H7 (cell line): ENCODE measurements at regions not wholly inside any gene's neighbourhood (a gene's known extent, or its start where the extent isn't known, plus 50 kb on each side); places are given as distances from the start of the nearest gene placed in this dataset.
"Not testable (repeated sequence)": the region's sequence is repeated elsewhere in the genome, so short reads cannot be mapped to it uniquely, and the experiment has no call there.

Experiments used
- DNase-seq: peaks from one replicate; pipeline ENCODE4 v3.0.0; 2012
- H3K27me3 ChIP-seq: 2 replicates; pipeline ENCODE4 v1.6.0; 2011; ENCODE audit warnings: mild to moderate bottlenecking, low read length; ENCODE audit not compliant: control insufficient read depth, insufficient read depth
- H3K36me3 ChIP-seq: replicated peaks from 2 replicates; pipeline ENCODE4 v1.5.1; 2011; ENCODE audit warnings: low read length; ENCODE audit not compliant: control insufficient read depth, insufficient read depth
- H3K4me3 ChIP-seq: 2 replicates; pipeline ENCODE4 v1.5.1; 2011; ENCODE audit warnings: low read depth, mild to moderate bottlenecking, control low read depth, low read length, moderate library complexity; ENCODE audit not compliant: insufficient read depth

DNA sequence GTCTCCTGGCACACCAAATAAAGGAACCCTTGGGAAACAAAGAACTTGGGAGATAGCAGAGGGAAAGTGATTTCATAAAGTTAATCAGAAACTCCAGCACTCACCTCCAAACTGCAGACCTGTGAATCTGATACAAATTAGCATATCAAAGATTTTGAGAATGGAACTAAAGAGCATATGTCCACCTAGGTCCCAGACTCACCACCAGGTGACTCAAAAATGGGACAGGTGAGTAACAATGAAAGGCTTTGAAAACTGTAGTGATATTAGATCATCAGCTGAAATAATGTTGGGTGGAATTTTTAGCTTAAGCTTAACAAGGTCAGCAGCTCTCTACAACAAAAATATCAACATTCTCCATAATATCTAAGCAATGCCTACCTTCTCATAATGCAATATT lies 214.8 kb downstream of the RERGL start:
- H3K4me3 ChIP-seq, result no peak overlapping the region
- no peak for DNase-seq
- no peaks in the 10 kb centered on the region for H3K27me3 ChIP-seq
- no peaks in the 10 kb centered on the region for H3K36me3 ChIP-seq

- Histone ChIP-seq H3K36me3 (no peaks in the 10 kb centered on the region), H3K4me3 (no peak overlapping the region), H3K27me3 (no peaks in the 10 kb centered on the region)
- DNase-seq, result no peak
Measured at GRCh38 chr12:17866802-17867201, 223.2 kb downstream of the RERGL start.

DNA sequence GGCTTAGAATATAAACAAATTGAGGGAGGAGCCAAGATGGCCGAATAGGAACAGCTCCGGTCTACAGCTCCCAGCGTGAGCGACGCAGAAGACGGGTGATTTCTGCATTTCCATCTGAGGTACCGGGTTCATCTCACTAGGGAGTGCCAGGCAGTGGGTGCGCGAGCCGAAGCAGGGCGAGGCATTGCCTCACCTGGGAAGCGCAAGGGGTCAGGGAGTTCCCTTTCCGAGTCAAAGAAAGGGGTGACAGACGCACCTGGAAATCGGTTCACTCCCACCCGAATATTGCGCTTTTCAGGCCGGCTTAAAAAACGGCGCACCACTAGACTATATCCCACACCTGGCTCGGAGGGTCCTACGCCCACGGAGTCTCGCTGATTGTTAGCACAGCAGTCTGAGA lies 234.4 kb downstream of the RERGL start:
- DNase-seq, H3K36me3 ChIP-seq, H3K4me3 ChIP-seq, H3K27me3 ChIP-seq: not testable (repeated sequence)

DNA sequence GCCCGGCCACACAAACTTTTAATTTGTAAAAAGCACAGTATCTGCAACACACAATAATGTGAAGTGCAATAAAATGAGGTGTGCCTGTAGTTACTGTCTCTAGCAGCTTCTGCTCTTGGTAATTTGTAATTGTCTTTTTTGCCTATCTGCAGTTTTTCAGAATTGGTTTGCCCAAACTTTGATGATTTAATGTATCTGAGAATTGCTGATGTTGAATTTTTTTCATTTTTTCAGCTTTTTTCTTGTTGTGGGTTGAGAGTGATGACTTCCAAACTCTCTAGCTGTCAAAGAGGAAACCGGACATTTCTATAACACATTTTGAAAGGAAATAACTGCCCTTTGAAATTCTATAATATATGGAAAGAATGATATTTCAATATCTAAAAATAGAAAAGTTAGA lies 236.9 kb downstream of the RERGL start:
- no peak for DNase-seq
- no peak overlapping the region for H3K4me3 ChIP-seq
- no peaks in the 10 kb centered on the region for H3K27me3 ChIP-seq
- no peaks in the 10 kb centered on the region for H3K36me3 ChIP-seq

DNA sequence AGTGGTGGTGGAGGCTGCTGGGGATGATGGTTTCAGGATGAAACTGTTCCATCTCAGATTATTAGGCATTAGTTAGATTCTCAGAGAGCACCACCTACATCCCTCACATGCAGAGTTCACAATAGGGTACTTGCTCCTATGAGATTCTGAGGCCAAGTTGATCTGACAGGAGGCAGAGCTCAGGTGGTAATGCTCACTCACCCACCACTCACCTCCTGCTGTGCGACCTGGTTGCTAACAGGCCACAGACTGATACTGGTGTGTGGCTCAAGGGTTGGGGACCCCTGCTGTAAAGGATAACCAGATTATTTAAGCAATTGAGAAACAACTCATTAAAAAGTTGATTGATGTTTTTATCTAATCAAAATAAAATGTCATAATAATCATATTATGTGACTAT lies 248.5 kb downstream of the RERGL start:
- H3K4me3 ChIP-seq, result no peak overlapping the region
- no peaks in the 10 kb centered on the region for H3K36me3 ChIP-seq
- DNase-seq, result no peak
- no peaks in the 10 kb centered on the region for H3K27me3 ChIP-seq

- H3K27me3 ChIP-seq, result no peaks in the 10 kb centered on the region
- no peak for DNase-seq
- H3K4me3 ChIP-seq, result no peak overlapping the region
- no peaks in the 10 kb centered on the region for H3K36me3 ChIP-seq
Measured at GRCh38 chr12:17829813-17830212, 260.2 kb downstream of the RERGL start.

DNA sequence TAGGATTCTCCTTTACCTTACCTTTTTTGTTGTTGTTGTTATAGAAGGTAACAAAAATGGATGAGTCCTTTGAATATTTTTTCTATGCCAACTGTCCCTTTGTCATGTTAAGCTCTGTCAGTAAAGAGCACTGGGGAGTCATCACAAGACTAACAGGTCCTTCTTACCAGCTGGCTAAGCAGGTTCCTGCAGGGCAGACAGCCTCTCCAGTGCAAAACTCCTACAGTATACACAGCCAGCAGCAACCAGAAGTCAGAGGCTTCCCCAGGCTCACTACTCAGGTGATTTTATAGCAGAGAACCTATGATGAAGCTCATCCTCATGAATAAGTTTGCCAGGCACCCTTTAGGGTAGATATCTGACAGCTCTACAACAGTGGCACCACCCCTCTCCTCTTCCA lies 271.1 kb downstream of the RERGL start:
- DNase-seq, result no peak
- H3K27me3 ChIP-seq, result no peaks in the 10 kb centered on the region
- no peaks in the 10 kb centered on the region for H3K36me3 ChIP-seq
- no peak overlapping the region for H3K4me3 ChIP-seq

DNA sequence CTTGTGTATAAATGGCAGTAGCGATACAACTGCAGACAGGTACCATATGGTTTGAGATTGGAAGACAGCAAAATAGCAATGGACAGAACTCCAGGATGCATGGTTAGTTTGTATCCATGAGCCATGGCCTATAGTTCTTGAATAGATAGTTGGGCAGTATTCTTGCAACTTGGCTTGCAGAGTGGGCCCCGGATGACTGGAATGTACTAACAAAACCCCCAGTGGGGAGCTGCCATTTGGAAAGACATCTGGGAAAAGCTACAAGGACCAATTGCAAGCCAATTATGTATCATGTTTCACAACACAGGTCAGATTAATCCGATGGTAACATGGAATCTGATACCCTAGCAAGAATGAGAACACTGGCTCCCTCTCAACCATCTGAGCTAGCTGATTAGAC lies 279.6 kb downstream of the RERGL start:
- Histone ChIP-seq H3K27me3 (no peaks in the 10 kb centered on the region), H3K36me3 (no peaks in the 10 kb centered on the region), H3K4me3 (no peak overlapping the region)
- no peak for DNase-seq

DNA sequence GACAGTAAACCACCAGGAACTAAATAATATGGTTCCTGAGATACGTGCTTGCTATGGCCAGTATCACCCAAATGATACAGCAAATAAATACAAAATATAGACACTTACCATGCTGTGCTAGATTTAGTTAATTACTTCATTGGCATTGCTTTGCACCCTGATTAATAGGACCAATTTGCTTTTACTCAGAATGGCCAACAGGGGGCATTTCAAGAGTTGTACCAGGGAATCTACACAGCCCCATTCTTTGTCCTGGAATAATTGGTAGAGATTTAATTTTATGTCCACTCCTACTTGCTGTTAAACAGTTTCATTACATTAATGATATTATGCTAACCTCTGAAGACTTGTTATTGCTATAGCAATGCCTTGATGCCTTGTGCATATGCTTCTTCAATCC lies 280.8 kb downstream of the RERGL start:
- no peak overlapping the region for H3K4me3 ChIP-seq
- H3K27me3 ChIP-seq, result no peaks in the 10 kb centered on the region
- no peak for DNase-seq
- no peaks in the 10 kb centered on the region for H3K36me3 ChIP-seq

DNA sequence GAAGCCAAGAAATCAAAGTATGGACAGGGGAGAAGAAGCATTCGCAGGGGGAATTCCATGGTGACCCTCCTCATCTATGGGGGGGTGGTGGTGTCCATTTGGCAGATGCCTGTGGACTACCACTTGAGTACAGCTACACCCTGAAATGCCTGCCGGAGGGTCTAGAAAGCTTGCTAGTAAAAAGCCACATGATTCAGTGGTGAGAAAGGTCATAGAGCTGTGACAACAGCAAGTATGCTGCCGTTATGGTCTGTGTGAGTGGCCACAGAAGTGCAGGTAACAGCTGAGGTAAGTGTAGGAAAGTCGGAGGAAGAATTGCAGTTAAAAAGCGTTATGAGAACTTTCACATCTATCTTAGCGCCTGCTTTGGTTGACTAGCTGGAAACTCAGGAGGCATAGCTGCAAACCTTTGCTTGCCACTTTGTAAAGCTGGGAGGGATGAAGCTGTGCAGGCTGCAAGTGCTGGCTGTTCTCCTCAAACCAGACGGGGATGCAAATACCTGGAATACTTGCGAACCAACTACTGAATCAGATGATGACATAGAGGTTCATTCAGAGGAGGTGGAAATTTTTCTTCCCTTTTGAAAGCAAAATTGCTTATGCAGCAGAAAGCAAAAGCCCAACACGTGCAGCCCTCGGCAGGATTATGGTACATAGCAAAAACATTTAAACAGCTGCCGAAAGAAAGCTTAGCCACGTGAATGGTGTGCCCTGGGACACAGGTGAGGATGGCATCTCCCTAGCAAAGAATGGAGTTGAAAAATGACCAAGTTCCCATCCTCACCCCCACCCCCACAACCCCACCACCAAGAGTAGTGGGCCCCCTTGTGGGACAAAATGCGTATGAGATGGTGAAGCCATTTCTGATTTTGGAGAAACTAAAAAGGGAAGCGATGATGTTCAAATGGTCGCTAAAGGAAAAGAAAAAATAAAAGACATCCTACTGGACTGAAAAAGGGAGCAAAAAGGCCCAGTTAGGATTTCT lies 287.0 kb downstream of the RERGL start:
- Histone ChIP-seq H3K4me3 (no peak overlapping the region), H3K27me3 (no peaks in the 10 kb centered on the region), H3K36me3 (no peaks in the 10 kb centered on the region)
- peak; percentile 8 for DNase-seq

DNA sequence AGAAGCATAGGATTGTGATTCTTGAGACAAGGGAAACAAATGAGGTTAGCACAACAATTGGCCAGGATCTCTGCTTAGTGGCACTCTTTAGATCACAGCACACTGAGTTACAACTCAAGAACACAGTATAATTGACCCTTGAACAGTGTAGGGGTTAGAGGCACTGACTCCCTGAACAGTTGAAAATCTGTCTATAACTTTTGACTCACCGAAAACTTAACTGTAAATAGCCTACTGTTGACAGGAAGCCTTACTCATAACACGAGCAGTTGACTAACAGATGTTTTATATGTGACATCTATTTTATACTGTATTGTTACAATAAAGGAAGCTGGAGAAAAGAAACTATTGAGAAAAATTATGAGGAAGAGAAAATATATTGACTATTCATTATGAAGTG lies 296.1 kb downstream of the RERGL start:
- Histone ChIP-seq H3K4me3 (no peak overlapping the region), H3K27me3 (no peaks in the 10 kb centered on the region), H3K36me3 (no peaks in the 10 kb centered on the region)
- DNase-seq, result no peak

DNA sequence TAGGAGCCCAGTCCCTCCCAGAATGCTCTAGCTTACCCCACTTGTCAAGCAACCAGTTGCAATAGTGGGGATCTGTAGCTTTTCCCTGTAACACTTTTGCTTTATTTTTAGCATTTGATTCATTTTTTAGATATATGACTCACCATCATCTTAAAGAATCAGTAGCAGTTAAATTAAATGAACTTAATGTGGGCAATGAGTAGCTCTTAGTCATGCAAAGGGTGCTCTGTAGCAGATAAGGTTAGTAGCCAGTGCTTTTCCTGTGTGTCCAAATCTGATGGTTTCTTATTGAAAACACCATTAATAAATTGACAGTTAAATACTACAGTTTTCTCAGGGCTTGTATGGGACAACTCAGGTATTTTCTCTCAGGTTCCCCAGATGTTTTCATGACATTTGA lies 311.8 kb downstream of the RERGL start:
- H3K36me3 ChIP-seq, result no peaks in the 10 kb centered on the region
- no peak for DNase-seq
- H3K27me3 ChIP-seq, result no peaks in the 10 kb centered on the region
- H3K4me3 ChIP-seq, result no peak overlapping the region

GRCh38 chr12:17763366-17763765 lies 326.6 kb downstream of the RERGL start:
- Histone ChIP-seq H3K4me3 (no peak overlapping the region), H3K27me3 (no peaks in the 10 kb centered on the region), H3K36me3 (no peaks in the 10 kb centered on the region)
- no peak for DNase-seq

GRCh38 chr12:17759982-17760381 lies 330.0 kb downstream of the RERGL start:
- DNase-seq, result no peak
- Histone ChIP-seq H3K27me3 (no peaks in the 10 kb centered on the region), H3K4me3 (no peak overlapping the region), H3K36me3 (no peaks in the 10 kb centered on the region)
